AG20443 (cell line): ENCODE measurements at regions not wholly inside any gene's neighbourhood (a gene's known extent, or its start where the extent isn't known, plus 50 kb on each side); places are given as distances from the start of the nearest gene placed in this dataset.
A peak's percentile ranks its signal among the peaks of the same experiment; 100 is the strongest.

Experiments
- DNase-seq: peaks from one replicate; pipeline ENCODE4 v3.0.0; 2012; ENCODE audit warnings: low spot score, mixed read lengths

GRCh38 chr17:68660302-68660701 is 59.1 kb upstream of the FAM20A start:
- no peak for DNase-seq

GRCh38 chr17:68658999-68659780 is 58.0 kb upstream of the FAM20A start:
- DNase-seq, result no peak

DNA sequence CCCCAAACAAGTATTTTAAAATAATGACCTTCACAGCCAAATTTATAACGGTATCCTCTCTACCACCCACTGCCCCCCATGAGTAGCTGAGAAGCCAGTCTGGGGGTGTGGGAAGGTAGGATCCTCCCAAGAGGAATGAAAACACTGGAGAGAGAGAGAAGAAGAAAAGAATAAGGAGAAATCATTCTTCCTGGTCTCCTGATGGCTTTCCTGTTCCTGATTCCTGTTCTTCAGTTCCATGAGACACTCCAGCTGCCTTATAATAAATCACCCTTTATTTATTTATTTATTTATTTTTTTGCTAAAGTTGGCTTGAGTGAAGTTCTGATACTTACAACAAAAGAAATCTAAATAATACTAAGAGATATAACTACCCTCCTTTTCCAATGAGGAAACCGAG is 56.4 kb upstream of the FAM20A start:
- DNase-seq, result no peak

DNA sequence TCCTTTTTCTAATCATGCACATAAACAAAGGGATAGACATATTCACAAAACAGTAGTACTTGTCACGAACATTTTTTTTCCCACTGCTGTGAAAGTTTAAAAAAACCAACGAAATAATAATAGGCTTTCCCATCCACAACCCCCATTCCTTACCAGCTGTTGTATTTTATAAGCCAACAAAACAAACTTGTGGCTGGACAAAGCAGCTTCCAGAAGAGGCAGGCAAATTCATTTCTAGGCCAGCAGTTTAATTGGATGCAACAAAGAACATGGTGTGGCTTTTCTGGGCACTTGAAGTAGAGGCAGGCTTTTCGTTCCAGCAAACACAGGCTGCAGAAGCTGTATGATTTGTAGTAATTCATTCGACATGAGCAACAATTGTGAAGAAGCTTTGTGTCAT is 56.0 kb upstream of the FAM20A start:
- DNase-seq, result peak; percentile 21

DNA sequence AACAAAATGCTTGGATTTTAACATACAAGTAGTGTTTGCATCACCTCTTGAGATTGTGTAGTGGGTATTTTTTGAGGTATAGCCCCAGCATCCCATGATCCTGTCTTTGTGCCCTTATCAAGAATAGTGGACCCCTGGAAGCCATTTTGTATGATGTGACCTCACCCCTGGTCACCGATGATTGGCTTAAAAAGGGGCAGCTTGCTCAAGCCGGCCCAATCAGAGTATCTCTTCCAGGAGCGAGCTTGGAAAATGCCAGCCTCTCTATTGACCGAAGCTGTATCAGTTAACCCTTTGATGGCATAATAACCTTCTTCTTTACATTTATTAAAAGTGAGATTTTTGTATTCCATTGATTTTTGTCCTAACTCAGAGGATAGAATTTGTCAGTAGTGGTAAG is 55.5 kb upstream of the FAM20A start:
- DNase-seq, result no peak
